Mesendoderm (in vitro differentiated cells): ENCODE measurements at regions not wholly inside any gene's neighbourhood (a gene's known extent, or its start where the extent isn't known, plus 50 kb on each side); places are given as distances from the start of the nearest gene placed in this dataset.

Experiments used
- DNase-seq: peaks from one replicate; pipeline ENCODE4 v3.0.0; 2013
- H2AK5ac ChIP-seq: 2 replicates; pipeline ENCODE4 v1.6.1; 2013; ENCODE audit warnings: low read length, inconsistent platforms
- H2BK120ac ChIP-seq: 2 replicates; pipeline ENCODE4 v1.6.1; 2013; ENCODE audit warnings: low read depth, mild to moderate bottlenecking, low read length, moderate library complexity, mixed read lengths
- H2BK15ac ChIP-seq: replicated peaks from 2 replicates; pipeline ENCODE4 v1.6.1; 2013; ENCODE audit warnings: low read depth, mild to moderate bottlenecking, moderate library complexity
- H2BK5ac ChIP-seq: 2 replicates; pipeline ENCODE4 v1.6.1; 2013; ENCODE audit warnings: low read length, inconsistent platforms
- H3K18ac ChIP-seq: 2 replicates; pipeline ENCODE4 v1.6.1; 2013; ENCODE audit warnings: mild to moderate bottlenecking, low read length, mixed read lengths
- H3K23ac ChIP-seq: one replicate; pipeline ENCODE4 v1.6.1; 2013; ENCODE audit warnings: low read length
- H3K27ac ChIP-seq: 2 replicates; pipeline ENCODE4 v1.5.1; 2013; ENCODE audit warnings: low read depth, mild to moderate bottlenecking, inconsistent platforms, low read length, moderate library complexity
- H3K27me3 ChIP-seq: 2 replicates; pipeline ENCODE4 v1.6.1; 2013; ENCODE audit warnings: low read length, control low read depth, mild to moderate bottlenecking, inconsistent platforms; ENCODE audit not compliant: insufficient read depth, poor library complexity
- H3K36me3 ChIP-seq: 2 replicates; pipeline ENCODE4 v1.6.1; 2013; ENCODE audit warnings: low read length, inconsistent platforms; ENCODE audit not compliant: control insufficient read depth, insufficient read depth
- H3K4ac ChIP-seq: one replicate; pipeline ENCODE4 v1.6.1; 2013; ENCODE audit warnings: low read depth, mild to moderate bottlenecking, low read length, moderate library complexity
- H3K4me1 ChIP-seq: 2 replicates; pipeline ENCODE4 v1.6.1; 2013; ENCODE audit warnings: low read depth, low read length, inconsistent platforms; ENCODE audit not compliant: control insufficient read depth
- H3K4me2 ChIP-seq: 2 replicates; pipeline ENCODE4 v1.6.1; 2013; ENCODE audit warnings: low read length
- H3K4me3 ChIP-seq: 2 replicates; pipeline ENCODE4 v1.5.1; 2013; ENCODE audit warnings: mild to moderate bottlenecking, low read length
- H3K56ac ChIP-seq: one replicate; pipeline ENCODE4 v1.6.1; 2013; ENCODE audit warnings: low read length
- H3K79me1 ChIP-seq: 2 replicates; pipeline ENCODE4 v1.6.1; 2013; ENCODE audit warnings: low read length, inconsistent platforms
- H3K79me2 ChIP-seq: 2 replicates; pipeline ENCODE4 v1.6.1; 2013; ENCODE audit warnings: mild to moderate bottlenecking, low read length; ENCODE audit not compliant: control insufficient read depth, insufficient read depth
- H3K9ac ChIP-seq: 2 replicates; pipeline ENCODE4 v1.6.1; 2013; ENCODE audit warnings: low read length, inconsistent platforms
- H4K5ac ChIP-seq: one replicate; pipeline ENCODE4 v1.6.1; 2013; ENCODE audit warnings: low read length
- H4K8ac ChIP-seq: one replicate; pipeline ENCODE4 v1.6.1; 2013; ENCODE audit warnings: low read depth, mild to moderate bottlenecking, control low read depth, low read length, moderate library complexity
- WGBS: extraction: QIAGEN DNeasy Blood & Tissue Kit; methylation state at CpG from one replicate; pipeline ENCODE4 v1.1.7; 2013; ENCODE audit warnings: low lambda C conversion rate, missing lambda C conversion rate; ENCODE audit not compliant: insufficient coverage; ENCODE audit errors: extremely low coverage; 5-methylcytosine and 5-hydroxymethylcytosine counted together

GRCh38 chr12:19641235-19642080 is 202.2 kb downstream of the AEBP2 start:
- Histone ChIP-seq H3K18ac (no peak overlapping the region), H2BK120ac (no peak overlapping the region), H3K4ac (no peak overlapping the region), H3K4me2 (no peak overlapping the region), H3K9ac (no peak overlapping the region), H3K79me2 (no peaks in the 10 kb centered on the region), H3K56ac (no peak overlapping the region), H3K4me1 (no peaks in the 10 kb centered on the region), H3K4me3 (no peak overlapping the region), H2AK5ac (peak overlapping the region; percentile 62), H3K23ac (no peak overlapping the region), H4K8ac (no peak overlapping the region), H2BK5ac (no peak overlapping the region), H2BK15ac (no peak overlapping the region), H4K5ac (no peak overlapping the region), H3K36me3 (no peaks in the 10 kb centered on the region), H3K27me3 (peaks cover under 1% of the 10 kb centered on the region), H3K27ac (no peak overlapping the region), H3K79me1 (no peaks in the 10 kb centered on the region)
- WGBS = no CpG with 5 or more reads among the region's 5 CpGs
- no peak for DNase-seq

DNA sequence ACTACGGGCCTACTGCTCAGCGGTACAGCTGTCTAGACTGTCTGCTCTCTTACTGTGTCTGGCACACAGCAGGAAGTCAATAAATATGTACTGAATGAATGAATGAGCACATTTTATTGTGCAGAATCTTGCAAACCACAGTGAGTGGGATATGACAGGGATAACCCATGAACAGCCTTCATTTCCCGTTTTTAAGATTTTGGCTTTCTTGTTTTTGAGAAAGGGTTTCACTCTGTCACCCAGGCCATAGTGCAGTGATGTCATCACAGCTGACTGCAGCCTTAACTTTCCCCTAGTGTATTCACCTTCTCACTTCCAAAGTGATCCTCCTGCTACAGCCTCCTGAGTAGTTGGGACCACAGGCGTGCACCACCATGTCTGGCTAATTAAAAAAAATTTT is 203.1 kb downstream of the AEBP2 start:
- Histone ChIP-seq H3K79me2 (no peaks in the 10 kb centered on the region), H3K56ac (no peak overlapping the region), H3K23ac (no peak overlapping the region), H2BK15ac (no peak overlapping the region), H3K36me3 (no peaks in the 10 kb centered on the region), H3K4me2 (no peak overlapping the region), H2AK5ac (no peak overlapping the region), H3K4me1 (no peaks in the 10 kb centered on the region), H2BK120ac (no peak overlapping the region), H3K4me3 (no peak overlapping the region), H3K18ac (no peak overlapping the region), H3K9ac (no peak overlapping the region), H3K79me1 (no peaks in the 10 kb centered on the region), H4K5ac (no peak overlapping the region), H3K27ac (no peak overlapping the region), H4K8ac (no peak overlapping the region), H3K27me3 (peaks cover 2% of the 10 kb centered on the region), H3K4ac (no peak overlapping the region), H2BK5ac (no peak overlapping the region)
- no peak for DNase-seq
- no CpG with 5 or more reads among the region's 4 CpGs for WGBS

DNA sequence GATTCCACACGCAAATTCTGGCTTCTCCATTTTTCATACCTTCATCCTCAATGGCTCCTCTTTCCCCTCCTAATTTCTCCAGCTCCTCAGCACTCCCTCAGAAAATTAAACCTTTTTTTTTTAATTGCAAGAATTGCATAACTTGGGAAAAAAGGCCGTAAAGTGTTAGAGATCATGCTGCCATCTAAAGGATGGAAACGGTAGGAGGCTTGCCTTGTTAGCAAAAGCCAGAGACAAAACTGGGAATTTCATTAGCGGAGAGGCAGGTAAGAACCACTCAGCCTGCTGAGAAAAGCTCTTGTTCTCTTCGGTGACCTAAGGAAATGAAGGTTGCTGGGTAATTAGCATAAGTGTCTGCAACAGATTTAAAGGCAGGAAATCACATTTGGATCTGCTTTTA is 204.3 kb downstream of the AEBP2 start:
- peak; percentile 96 for DNase-seq

DNA sequence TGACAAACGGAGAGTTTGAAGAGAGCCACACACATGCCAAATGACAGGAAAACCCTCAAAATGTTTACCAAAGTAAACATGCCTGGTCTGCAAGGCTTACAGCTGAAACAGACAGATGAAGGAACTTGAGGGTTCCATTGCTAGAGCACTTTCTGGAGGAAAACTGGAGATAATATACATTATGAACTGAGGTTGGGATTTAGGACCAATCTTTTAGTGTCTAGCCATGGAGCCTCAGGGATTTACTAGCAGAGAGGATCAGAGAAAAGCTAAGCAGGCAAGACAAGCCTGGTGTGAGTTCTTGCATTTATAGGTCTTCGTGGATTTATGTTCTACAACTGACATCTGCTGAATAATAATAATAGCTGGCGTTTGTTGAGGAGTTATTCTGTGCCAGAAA is 205.3 kb downstream of the AEBP2 start:
- Histone ChIP-seq H3K4me3 (no peak overlapping the region), H2BK5ac (no peak overlapping the region), H4K5ac (no peak overlapping the region), H2BK15ac (no peak overlapping the region), H2AK5ac (no peak overlapping the region), H3K36me3 (no peaks in the 10 kb centered on the region), H3K23ac (no peak overlapping the region), H3K79me1 (no peaks in the 10 kb centered on the region), H3K27me3 (peaks cover 2% of the 10 kb centered on the region), H3K4ac (no peak overlapping the region), H3K18ac (no peak overlapping the region), H3K4me2 (no peak overlapping the region), H3K27ac (no peak overlapping the region), H3K4me1 (no peaks in the 10 kb centered on the region), H3K9ac (no peak overlapping the region), H3K79me2 (no peaks in the 10 kb centered on the region), H2BK120ac (no peak overlapping the region), H3K56ac (no peak overlapping the region), H4K8ac (no peak overlapping the region)
- no CpG with 5 or more reads among the region's 3 CpGs for WGBS
- no peak for DNase-seq

More for the DNA sequence above, 204.3 kb downstream of the AEBP2 start:
- Histone ChIP-seq H3K79me2 (no peaks in the 10 kb centered on the region), H3K9ac (no peak overlapping the region), H2BK120ac (no peak overlapping the region), H2BK15ac (no peak overlapping the region), H3K4me3 (no peak overlapping the region), H2BK5ac (no peak overlapping the region), H3K36me3 (no peaks in the 10 kb centered on the region), H3K79me1 (no peaks in the 10 kb centered on the region), H3K23ac (no peak overlapping the region), H3K18ac (no peak overlapping the region), H3K4me2 (no peak overlapping the region), H3K4ac (no peak overlapping the region), H3K27ac (no peak overlapping the region), H4K8ac (no peak overlapping the region), H3K56ac (no peak overlapping the region), H4K5ac (no peak overlapping the region), H2AK5ac (no peak overlapping the region), H3K27me3 (peaks cover 2% of the 10 kb centered on the region), H3K4me1 (no peaks in the 10 kb centered on the region)
- WGBS = no CpG with 5 or more reads among the region's 5 CpGs

DNA sequence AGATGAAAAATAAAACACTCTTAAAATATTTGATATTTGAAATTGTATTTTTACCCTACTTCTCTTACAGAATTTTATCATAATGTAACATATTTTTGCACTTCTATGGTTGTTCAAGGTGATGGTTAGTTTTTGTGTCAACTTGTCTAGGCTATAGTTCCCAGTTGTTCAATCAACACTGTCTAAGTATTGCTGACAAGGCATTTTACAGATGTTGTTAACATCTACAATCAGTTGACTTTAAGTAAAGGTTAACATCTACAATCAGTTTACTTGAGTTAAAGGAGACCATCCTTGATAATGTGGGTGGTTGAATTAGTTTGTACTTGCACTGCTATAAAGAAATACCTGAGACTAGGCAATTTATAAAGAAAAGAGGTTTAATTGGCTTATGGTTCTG is 206.5 kb downstream of the AEBP2 start:
- H3K4me1 ChIP-seq = no peaks in the 10 kb centered on the region
- H2BK5ac ChIP-seq = no peak overlapping the region
- no peak overlapping the region for H2AK5ac ChIP-seq
- H3K36me3 ChIP-seq = no peaks in the 10 kb centered on the region
- no peak overlapping the region for H4K8ac ChIP-seq
- H3K56ac ChIP-seq = no peak overlapping the region
- no peak overlapping the region for H3K4me2 ChIP-seq
- no peak overlapping the region for H3K18ac ChIP-seq
- no peak overlapping the region for H3K23ac ChIP-seq
- no peak overlapping the region for H3K4me3 ChIP-seq
- no peaks in the 10 kb centered on the region for H3K79me2 ChIP-seq
- no peak overlapping the region for H3K4ac ChIP-seq
- H4K5ac ChIP-seq = no peak overlapping the region
- H3K79me1 ChIP-seq = no peaks in the 10 kb centered on the region
- H3K27ac ChIP-seq = no peak overlapping the region
- H2BK15ac ChIP-seq = no peak overlapping the region
- H3K9ac ChIP-seq = no peak overlapping the region
- peaks cover 2% of the 10 kb centered on the region for H3K27me3 ChIP-seq
- no peak overlapping the region for H2BK120ac ChIP-seq
- no peak for DNase-seq

DNA sequence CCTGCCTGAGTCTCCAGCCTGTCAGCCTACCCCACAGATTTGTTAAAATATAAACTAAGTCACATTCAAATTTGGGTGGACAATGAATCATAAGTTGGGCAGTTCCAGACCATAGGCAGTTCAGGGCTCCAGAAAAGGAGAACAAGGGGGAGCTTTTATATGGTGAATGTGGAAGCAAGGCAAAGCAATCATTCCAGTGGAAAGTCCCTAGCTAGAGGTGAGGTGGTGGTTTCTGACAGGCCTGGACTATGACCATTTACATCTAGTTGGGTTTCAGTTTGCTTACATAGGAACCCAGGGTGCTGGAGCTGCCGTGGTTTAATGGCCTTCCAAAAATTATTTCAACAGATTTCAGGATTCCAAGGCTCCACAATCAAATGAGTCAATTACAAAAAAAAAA is 207.3 kb downstream of the AEBP2 start:
- WGBS = no CpG with 5 or more reads among the region's 1 CpG
- H3K4me1 ChIP-seq = no peaks in the 10 kb centered on the region

More for the DNA sequence above, 207.3 kb downstream of the AEBP2 start:
- Histone ChIP-seq H4K5ac (no peak overlapping the region), H3K27me3 (peaks cover 2% of the 10 kb centered on the region), H3K36me3 (no peaks in the 10 kb centered on the region), H3K4me3 (no peak overlapping the region), H3K9ac (no peak overlapping the region), H4K8ac (no peak overlapping the region), H2BK15ac (no peak overlapping the region), H2BK5ac (no peak overlapping the region), H3K27ac (no peak overlapping the region), H2AK5ac (no peak overlapping the region), H2BK120ac (no peak overlapping the region), H3K56ac (no peak overlapping the region), H3K23ac (no peak overlapping the region), H3K18ac (no peak overlapping the region), H3K4ac (no peak overlapping the region), H3K79me1 (no peaks in the 10 kb centered on the region), H3K79me2 (no peaks in the 10 kb centered on the region), H3K4me2 (no peak overlapping the region)
- DNase-seq = no peak
